K562 (cell line): ENCODE measurements at regions not wholly inside any gene's neighbourhood (a gene's known extent, or its start where the extent isn't known, plus 50 kb on each side); places are given as distances from the start of the nearest gene placed in this dataset.

ENCODE experiments used
- HMG20A ChIP-seq: fragments of 450-650 bp; formaldehyde crosslinking; conservative IDR thresholded peaks from 2 replicates; pipeline ENCODE4 v1.4.0; 2020; ENCODE audit warnings: mild to moderate bottlenecking, mixed read lengths
- TAF1 ChIP-seq: IDR thresholded peaks from 2 replicates; pipeline ENCODE4 v1.6.1; 2011; ENCODE audit warnings: mild to moderate bottlenecking, low read length, moderate library complexity; ENCODE audit not compliant: insufficient read depth, control insufficient read depth, severe bottlenecking; ENCODE audit errors: extremely low read depth
- ZBTB40 ChIP-seq, 2 experiments: fragments of 450-650 bp in 1 of 2; sonication (generic) in 1 of 2; formaldehyde crosslinking in 1 of 2; IDR thresholded peaks; 2 replicates each; pipeline versions ENCODE4 v1.7.1 to v1.9.0; 2016 to 2022; ENCODE audit warnings: inconsistent platforms in 1 of 2, mild to moderate bottlenecking in 1 of 2, missing genetic modification reagents in 1 of 2

GRCh38 chr10:8575620-8576019 is 521.1 kb downstream of the GATA3 start (continued):
- TF ChIP-seq ZBTB40 (IDR thresholded peaks at IDR 0.05) (no peak), ZBTB40 (CRISPR knock-in tag; IDR thresholded peaks at IDR 0.05) (no peak), HMG20A (CRISPR knock-in tag) (no peak), TAF1 (no peak)
